ENCODE measurements at regions not wholly inside any gene's neighbourhood (a gene's known extent, or its start where the extent isn't known, plus 50 kb on each side); places are given as distances from the start of the nearest gene placed in this dataset.

- Histone ChIP-seq H4K20me1 (ENCODE audit: control insufficient read depth, insufficient read depth, low read length, poor library complexity, severe bottlenecking) (no peaks in the 10 kb centered on the region), H3K79me2 (ENCODE audit: control insufficient read depth, insufficient read depth, low read length) (no peaks in the 10 kb centered on the region), H3K9ac (ENCODE audit: low read length) (no peak overlapping the region), H3K4me2 (replicated peaks; ENCODE audit: low read depth, low read length, poor library complexity, severe bottlenecking) (no peak overlapping the region), H3K4me3 (ENCODE audit: control extremely low read depth in 1 of 5, extremely low read depth in 1 of 5, insufficient read depth in 1 of 5, low read depth in 2 of 5, low read length in 4 of 5) (no peak overlapping the region), H3K27me3 (replicated peaks in 1 of 4; ENCODE audit: control extremely low read depth in 1 of 4, control insufficient read depth in 3 of 4, insufficient read depth in 4 of 4, low read length in 3 of 4) (peaks cover 0 to 3% (median 0%) of the 10 kb centered on the region in 4 experiments), H3K9me3 (ENCODE audit: control extremely low read depth in 1 of 3, control insufficient read depth in 2 of 3, insufficient read depth in 1 of 3, low read length in 2 of 3) (no peaks in the 10 kb centered on the region), H3K36me3 (replicated peaks in 1 of 2; ENCODE audit: control extremely low read depth in 1 of 2, control insufficient read depth in 1 of 2, extremely low read depth in 1 of 2, insufficient read depth in 2 of 2, low read length in 1 of 2) (no peaks in the 10 kb centered on the region), H3K4me1 (ENCODE audit: control insufficient read depth in 2 of 2, insufficient read depth in 2 of 2, low read length in 2 of 2) (no peaks in the 10 kb centered on the region), H3K27ac (ENCODE audit: low read length in 2 of 2) (no peak overlapping the region), H2AFZ (ENCODE audit: insufficient read depth, low read depth, low read length, poor library complexity, severe bottlenecking) (no peak overlapping the region)
- CTCF ChIA-PET: no interaction called here
- WGBS (ENCODE audit: insufficient coverage): no CpG with 5 or more reads among the region's 3 CpGs
- no peak overlapping the region for H3K4me3 Mint-ChIP-seq
- ATAC-seq (ENCODE audit: low read depth) (no peak), DNase-seq (no peak)
- peaks cover 20% of the 10 kb centered on the region for H3K27me3 Mint-ChIP-seq
- no peak overlapping the region for H3K27ac Mint-ChIP-seq
- no peak for TF ChIP-seq CTCF (IDR thresholded peaks at IDR 0.05)
- no peak for TF ChIP-seq EZH2 (IDR thresholded peaks at IDR 0.05; ENCODE audit: borderline replicate concordance, insufficient read depth, low read depth, low read length, poor library complexity, severe bottlenecking)
- no peaks in the 10 kb centered on the region for H3K9me3 Mint-ChIP-seq (ENCODE audit: insufficient read depth)
- intact Hi-C loops (cut with micrococcal nuclease): no loop called here
- POLR2A ChIA-PET: no interaction called here
- no peaks in the 10 kb centered on the region for H3K4me1 Mint-ChIP-seq
These were observed 154.1 kb upstream of the TNP1 start for GRCh38 chr2:217013926-217014325.

GRCh38 chr2:217011576-217011975 lies 151.7 kb upstream of the TNP1 start:
- Histone ChIP-seq H3K27me3 (replicated peaks in 1 of 4; ENCODE audit: control extremely low read depth in 1 of 4, control insufficient read depth in 3 of 4, insufficient read depth in 4 of 4, low read length in 3 of 4) (peaks cover 0 to 3% (median 0%) of the 10 kb centered on the region in 4 experiments), H3K4me1 (ENCODE audit: control insufficient read depth in 2 of 2, insufficient read depth in 2 of 2, low read length in 2 of 2) (no peaks in the 10 kb centered on the region)
- peaks cover under 1% of the 10 kb centered on the region for H3K9me3 Mint-ChIP-seq (ENCODE audit: insufficient read depth)

More at GRCh38 chr2:217011576-217011975, 151.7 kb upstream of the TNP1 start:
- ChIA-PET POLR2A (no interaction called here), CTCF (no interaction called here)
- peaks cover 30% of the 10 kb centered on the region for H3K27me3 Mint-ChIP-seq
- Histone ChIP-seq H3K36me3 (replicated peaks in 1 of 2; ENCODE audit: control extremely low read depth in 1 of 2, control insufficient read depth in 1 of 2, extremely low read depth in 1 of 2, insufficient read depth in 2 of 2, low read length in 1 of 2) (no peaks in the 10 kb centered on the region), H2AFZ (ENCODE audit: insufficient read depth, low read depth, low read length, poor library complexity, severe bottlenecking) (no peak overlapping the region), H3K27ac (ENCODE audit: low read length in 2 of 2) (no peak overlapping the region), H3K9me3 (ENCODE audit: control extremely low read depth in 1 of 3, control insufficient read depth in 2 of 3, insufficient read depth in 1 of 3, low read length in 2 of 3) (no peaks in the 10 kb centered on the region), H3K79me2 (ENCODE audit: control insufficient read depth, insufficient read depth, low read length) (no peaks in the 10 kb centered on the region), H4K20me1 (ENCODE audit: control insufficient read depth, insufficient read depth, low read length, poor library complexity, severe bottlenecking) (no peaks in the 10 kb centered on the region), H3K9ac (ENCODE audit: low read length) (no peak overlapping the region), H3K4me3 (ENCODE audit: control extremely low read depth in 1 of 5, extremely low read depth in 1 of 5, insufficient read depth in 1 of 5, low read depth in 2 of 5, low read length in 4 of 5) (no peak overlapping the region), H3K4me2 (replicated peaks; ENCODE audit: low read depth, low read length, poor library complexity, severe bottlenecking) (no peak overlapping the region)
- DNase-seq (no peak), ATAC-seq (ENCODE audit: low read depth) (no peak)
- TF ChIP-seq EZH2 (IDR thresholded peaks at IDR 0.05; ENCODE audit: borderline replicate concordance, insufficient read depth, low read depth, low read length, poor library complexity, severe bottlenecking) (no peak), CTCF (IDR thresholded peaks at IDR 0.05) (no peak)
- intact Hi-C loops (cut with micrococcal nuclease): no loop called here
- no peaks in the 10 kb centered on the region for H3K4me1 Mint-ChIP-seq
- H3K27ac Mint-ChIP-seq: no peak overlapping the region
- WGBS (ENCODE audit: insufficient coverage): 95% methylated on average over 3 of the region's 4 CpGs
- H3K4me3 Mint-ChIP-seq: no peak overlapping the region
